Cardiac fibroblast (primary cell): ENCODE measurements at regions not wholly inside any gene's neighbourhood (a gene's known extent, or its start where the extent isn't known, plus 50 kb on each side); places are given as distances from the start of the nearest gene placed in this dataset.

ENCODE experiments used
- DNase-seq, 2 donors: peaks; one replicate each; pipeline versions ENCODE4 v3.0.0 to v3.0.0-alpha.2; 2010; ENCODE audit warnings: low read depth in 2 of 2
- H3K4me3 ChIP-seq, 2 donors: replicated peaks in 1 of 2; 1 replicate in 1 of 2; 2 replicates in 1 of 2; pipeline ENCODE4 v1.5.1; 2011; ENCODE audit warnings: low read depth in 2 of 2, low read length in 2 of 2, mild to moderate bottlenecking in 2 of 2, moderate library complexity in 1 of 2
- TF ChIP-seq, protein P1 (sequence below): IDR thresholded peaks from one replicate; pipeline ENCODE4 v1.5.1; 2011; ENCODE audit warnings: low read depth, mild to moderate bottlenecking, low read length, inconsistent platforms

DNA sequence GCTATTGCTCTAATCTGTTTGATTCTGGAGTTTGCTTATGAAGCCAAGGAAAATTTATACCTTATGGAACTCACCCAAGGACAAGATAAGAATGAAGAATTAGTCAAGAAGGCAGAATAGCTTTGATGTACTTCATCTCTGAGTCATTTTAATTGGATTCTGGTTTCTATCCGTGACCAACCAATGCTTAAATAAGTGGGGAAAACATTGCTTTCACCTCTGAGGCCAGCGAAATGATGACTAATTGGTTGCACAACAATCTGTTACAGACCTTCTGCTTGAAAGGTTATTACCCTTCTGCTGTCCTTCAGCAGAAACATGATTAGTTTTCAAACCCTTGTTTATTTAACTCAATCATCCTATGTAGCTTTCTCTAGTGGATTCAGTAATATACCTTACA is 812.7 kb downstream of the CDY2B start:
- TF ChIP-seq, protein P1, sequence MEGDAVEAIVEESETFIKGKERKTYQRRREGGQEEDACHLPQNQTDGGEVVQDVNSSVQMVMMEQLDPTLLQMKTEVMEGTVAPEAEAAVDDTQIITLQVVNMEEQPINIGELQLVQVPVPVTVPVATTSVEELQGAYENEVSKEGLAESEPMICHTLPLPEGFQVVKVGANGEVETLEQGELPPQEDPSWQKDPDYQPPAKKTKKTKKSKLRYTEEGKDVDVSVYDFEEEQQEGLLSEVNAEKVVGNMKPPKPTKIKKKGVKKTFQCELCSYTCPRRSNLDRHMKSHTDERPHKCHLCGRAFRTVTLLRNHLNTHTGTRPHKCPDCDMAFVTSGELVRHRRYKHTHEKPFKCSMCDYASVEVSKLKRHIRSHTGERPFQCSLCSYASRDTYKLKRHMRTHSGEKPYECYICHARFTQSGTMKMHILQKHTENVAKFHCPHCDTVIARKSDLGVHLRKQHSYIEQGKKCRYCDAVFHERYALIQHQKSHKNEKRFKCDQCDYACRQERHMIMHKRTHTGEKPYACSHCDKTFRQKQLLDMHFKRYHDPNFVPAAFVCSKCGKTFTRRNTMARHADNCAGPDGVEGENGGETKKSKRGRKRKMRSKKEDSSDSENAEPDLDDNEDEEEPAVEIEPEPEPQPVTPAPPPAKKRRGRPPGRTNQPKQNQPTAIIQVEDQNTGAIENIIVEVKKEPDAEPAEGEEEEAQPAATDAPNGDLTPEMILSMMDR = no peak
- peak; percentile 0 to 1 for DNase-seq

DNA sequence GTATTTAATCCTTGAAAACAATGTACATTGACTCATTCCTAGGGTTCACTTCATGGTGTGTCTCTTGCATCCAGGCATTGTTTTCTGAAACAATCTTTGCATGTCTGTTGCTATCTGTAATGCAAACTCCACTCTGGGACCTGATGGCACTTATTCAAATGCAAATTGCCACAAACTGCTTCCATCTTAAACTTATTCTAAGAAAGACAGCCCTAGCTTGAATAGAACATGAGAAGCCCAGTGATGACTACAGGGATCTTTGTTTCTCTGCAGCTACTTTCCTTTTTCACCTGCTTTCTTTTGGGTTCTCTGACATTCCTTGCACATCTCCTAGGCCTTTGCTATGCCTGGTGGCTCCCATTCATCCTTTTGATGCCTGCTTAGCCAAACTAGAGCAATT is 827.0 kb downstream of the CDY2B start:
- no peak for DNase-seq
- H3K4me3 ChIP-seq = no peak overlapping the region
- TF ChIP-seq, protein P1 = no peak

More for the DNA sequence above, 812.7 kb downstream of the CDY2B start:
- H3K4me3 ChIP-seq = no peak overlapping the region

DNA sequence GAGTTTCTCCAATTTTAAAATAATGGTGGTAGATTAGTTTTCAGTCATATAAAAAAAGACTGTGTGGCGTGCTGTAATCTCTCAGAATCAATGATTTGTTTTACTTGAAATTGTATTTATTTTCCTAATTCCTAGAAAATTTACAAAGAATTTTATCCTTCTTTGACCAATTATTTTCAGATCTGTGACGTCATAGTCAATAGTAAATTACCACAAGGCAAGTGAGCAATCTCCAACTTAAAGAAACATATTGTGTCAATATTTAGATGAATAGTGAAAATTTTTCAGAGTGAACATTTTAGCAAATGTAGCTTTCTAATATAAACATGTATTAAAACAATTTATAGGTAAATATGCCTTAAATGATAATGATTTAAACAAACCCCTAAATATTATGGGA is 829.6 kb downstream of the CDY2B start:
- no peak for DNase-seq
- H3K4me3 ChIP-seq = no peak overlapping the region
- TF ChIP-seq, protein P1 = no peak

DNA sequence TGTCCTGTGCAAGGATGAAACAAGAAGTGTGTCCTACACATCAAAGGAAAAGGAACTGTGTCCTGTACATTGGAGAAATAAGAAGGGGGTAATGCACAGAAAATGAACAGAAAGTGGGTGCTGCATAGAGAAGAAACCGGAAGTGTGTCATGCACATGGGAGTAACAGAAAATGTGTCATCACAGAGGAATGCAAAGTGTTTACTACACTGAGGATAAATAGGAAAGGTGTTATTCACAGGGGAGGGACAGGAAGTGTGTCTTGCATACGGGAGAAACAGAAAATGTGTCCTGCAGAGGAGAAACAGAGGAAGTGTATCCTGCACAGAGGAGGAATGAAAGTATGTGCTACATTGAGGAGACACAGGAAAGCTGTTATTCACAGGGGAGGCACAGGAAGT is 834.9 kb downstream of the CDY2B start:
- TF ChIP-seq, protein P1 = no peak
- DNase-seq = no peak
- no peak overlapping the region for H3K4me3 ChIP-seq

DNA sequence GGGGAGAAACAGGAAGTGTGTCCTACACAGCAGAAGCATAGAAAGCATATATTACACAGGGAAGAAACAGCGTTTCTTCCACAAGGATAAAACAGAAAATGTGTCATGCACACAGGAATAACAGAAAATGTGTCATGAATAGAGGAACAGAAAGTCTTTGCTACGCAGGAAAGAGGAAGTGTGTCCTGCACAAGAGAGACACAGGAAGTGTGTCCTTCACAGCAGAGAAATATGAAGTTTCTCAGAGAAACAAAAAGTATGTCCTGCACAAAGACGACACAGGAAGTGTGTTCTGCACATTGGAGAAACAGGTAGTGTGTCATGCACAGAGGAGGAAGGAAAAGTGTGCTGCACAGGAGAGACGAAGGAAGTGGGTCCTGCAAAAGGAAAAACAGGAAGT is 835.3 kb downstream of the CDY2B start:
- H3K4me3 ChIP-seq = no peak overlapping the region
- DNase-seq = no peak
- TF ChIP-seq, protein P1 = no peak

DNA sequence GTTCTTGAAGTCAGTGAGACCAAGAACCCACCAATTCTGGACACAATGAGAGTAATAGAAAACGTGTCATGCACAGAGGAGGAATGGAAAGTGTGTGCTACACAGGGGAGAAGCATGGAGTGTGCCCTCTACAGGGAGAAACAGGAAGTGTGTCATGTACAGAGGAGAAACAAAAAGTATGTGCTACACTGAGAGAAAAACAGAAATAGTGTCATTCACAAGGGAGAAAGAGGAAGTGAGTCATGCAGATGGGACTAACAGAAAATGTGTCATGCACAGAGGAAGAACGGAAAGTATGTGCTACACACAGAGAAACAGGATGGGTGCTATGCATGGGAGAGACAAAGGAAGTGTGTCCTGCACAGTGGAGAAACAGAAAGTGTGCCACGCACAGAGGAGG is 835.7 kb downstream of the CDY2B start:
- no peak overlapping the region for H3K4me3 ChIP-seq
- TF ChIP-seq, protein P1 = no peak
- peak in 1 of 2 donors; percentile 6 for DNase-seq

DNA sequence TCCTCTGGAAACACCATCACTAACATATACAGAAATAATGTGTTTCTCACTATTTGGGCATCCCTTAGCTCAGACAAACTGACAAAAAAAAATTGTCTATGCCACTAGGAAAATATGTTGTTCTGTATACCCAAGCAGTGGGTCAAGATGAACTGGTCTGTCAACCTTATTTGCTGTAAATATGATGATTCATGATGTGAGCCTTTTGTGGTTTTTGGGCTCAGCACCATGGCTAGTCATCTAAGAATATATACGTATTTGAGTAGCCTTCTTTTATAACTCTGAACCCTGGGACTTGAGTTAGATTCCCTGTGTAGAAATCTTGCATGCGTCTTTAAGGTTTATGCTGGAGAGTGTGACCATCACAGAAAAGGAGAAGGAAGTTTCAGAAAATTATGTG is 841.6 kb downstream of the CDY2B start:
- TF ChIP-seq, protein P1 = no peak
- DNase-seq = no peak
- H3K4me3 ChIP-seq = no peak overlapping the region
